ENCODE measurements at regions not wholly inside any gene's neighbourhood (a gene's known extent, or its start where the extent isn't known, plus 50 kb on each side); places are given as distances from the start of the nearest gene placed in this dataset.

DNA sequence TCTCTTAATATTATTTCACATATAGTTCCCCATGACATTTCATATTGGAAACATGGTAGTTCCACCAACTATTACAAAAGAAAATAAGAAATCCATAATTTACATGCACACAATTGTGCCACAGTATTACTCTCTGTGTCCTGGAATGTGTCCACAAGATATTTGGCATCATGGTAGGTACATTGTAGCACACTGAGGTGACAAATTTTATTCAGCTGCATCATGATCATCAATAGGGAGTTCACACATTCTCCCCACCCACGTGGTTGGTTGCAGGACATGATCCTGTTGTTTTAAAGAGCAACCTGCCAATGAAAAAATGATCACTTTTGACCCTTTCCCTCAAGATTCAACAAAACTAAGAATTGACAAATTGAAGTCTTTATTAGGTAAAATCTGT lies 67.1 kb upstream of the HECTD2 start:
- DNase-seq = no peak
- TF ChIP-seq EZH2 (IDR thresholded peaks at IDR 0.05; ENCODE audit: borderline replicate concordance, insufficient read depth, low read depth, low read length, poor library complexity, severe bottlenecking) = no peak
- Histone ChIP-seq H3K4me3 (ENCODE audit: control extremely low read depth in 1 of 5, extremely low read depth in 1 of 5, insufficient read depth in 1 of 5, low read depth in 2 of 5, low read length in 4 of 5) (no peak overlapping the region), H3K27ac (ENCODE audit: low read length in 2 of 2) (no peak overlapping the region), H3K9me3 (ENCODE audit: control extremely low read depth in 1 of 3, control insufficient read depth in 2 of 3, insufficient read depth in 1 of 3, low read length in 2 of 3) (no peaks in the 10 kb centered on the region), H3K79me2 (ENCODE audit: control insufficient read depth, insufficient read depth, low read length) (no peaks in the 10 kb centered on the region), H4K20me1 (ENCODE audit: control insufficient read depth, insufficient read depth, low read length, poor library complexity, severe bottlenecking) (no peaks in the 10 kb centered on the region), H3K9ac (ENCODE audit: low read length) (no peak overlapping the region), H3K4me2 (replicated peaks; ENCODE audit: low read depth, low read length, poor library complexity, severe bottlenecking) (no peak overlapping the region), H3K4me1 (ENCODE audit: control insufficient read depth in 2 of 2, insufficient read depth in 2 of 2, low read length in 2 of 2) (no peaks in the 10 kb centered on the region), H2AFZ (ENCODE audit: insufficient read depth, low read depth, low read length, poor library complexity, severe bottlenecking) (no peak overlapping the region), H3K36me3 (replicated peaks in 1 of 2; ENCODE audit: control extremely low read depth in 1 of 2, control insufficient read depth in 1 of 2, extremely low read depth in 1 of 2, insufficient read depth in 2 of 2, low read length in 1 of 2) (no peaks in the 10 kb centered on the region), H3K27me3 (replicated peaks in 1 of 4; ENCODE audit: control extremely low read depth in 1 of 4, control insufficient read depth in 3 of 4, insufficient read depth in 4 of 4, low read length in 3 of 4) (no peaks in the 10 kb centered on the region)
- 60% methylated on average over 1 of the region's 1 CpG for WGBS (ENCODE audit: insufficient coverage)
- Mint-ChIP-seq H3K4me3 (no peak overlapping the region), H3K9me3 (ENCODE audit: insufficient read depth) (no peaks in the 10 kb centered on the region), H3K4me1 (no peaks in the 10 kb centered on the region), H3K27me3 (no peaks in the 10 kb centered on the region), H3K27ac (no peak overlapping the region)
- ChIA-PET POLR2A (no interaction called here), CTCF (no interaction called here)
- intact Hi-C loops (cut with micrococcal nuclease) = no loop called here
- no peak for ATAC-seq (ENCODE audit: low read depth)

DNA sequence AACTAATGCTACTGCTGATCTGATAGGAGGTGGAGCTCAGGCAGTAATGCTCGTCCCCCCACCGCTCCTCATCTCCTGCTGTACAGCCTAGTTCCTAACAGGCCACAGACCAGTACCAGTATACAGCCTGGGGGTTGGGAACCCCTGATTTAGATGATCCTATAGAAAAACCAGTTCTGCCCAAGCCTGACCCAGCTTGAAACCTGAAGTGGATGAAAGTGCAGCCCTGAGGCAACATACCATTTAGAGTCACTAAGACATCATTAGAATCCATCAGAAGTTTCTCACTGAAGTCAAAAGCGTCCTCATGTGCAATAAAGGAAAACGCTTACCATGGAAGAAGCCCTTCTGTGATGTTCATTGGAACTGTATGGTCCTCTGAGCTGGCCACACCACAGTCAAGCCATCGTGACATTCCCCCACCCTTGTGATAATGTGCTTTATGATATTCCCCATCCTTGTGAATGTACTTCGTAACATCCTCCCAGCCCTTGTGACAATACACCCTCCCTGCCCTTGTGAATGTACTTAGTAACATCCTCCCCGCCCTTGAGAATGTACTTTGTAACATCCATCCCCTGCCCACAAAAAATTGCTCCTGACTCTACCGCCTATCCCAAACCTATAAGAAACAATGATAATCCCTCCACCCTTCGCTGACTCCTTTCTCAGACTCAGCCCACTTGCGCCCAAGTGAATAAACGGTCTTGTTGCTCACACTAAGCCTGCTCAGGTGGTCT lies 65.9 kb upstream of the HECTD2 start:
- Histone ChIP-seq H3K9me3 (ENCODE audit: control extremely low read depth in 1 of 3, control insufficient read depth in 2 of 3, insufficient read depth in 1 of 3, low read length in 2 of 3) (no peaks in the 10 kb centered on the region), H2AFZ (ENCODE audit: insufficient read depth, low read depth, low read length, poor library complexity, severe bottlenecking) (no peak overlapping the region), H3K4me1 (ENCODE audit: control insufficient read depth in 2 of 2, insufficient read depth in 2 of 2, low read length in 2 of 2) (no peaks in the 10 kb centered on the region), H3K27me3 (replicated peaks in 1 of 4; ENCODE audit: control extremely low read depth in 1 of 4, control insufficient read depth in 3 of 4, insufficient read depth in 4 of 4, low read length in 3 of 4) (no peaks in the 10 kb centered on the region), H3K79me2 (ENCODE audit: control insufficient read depth, insufficient read depth, low read length) (no peaks in the 10 kb centered on the region), H4K20me1 (ENCODE audit: control insufficient read depth, insufficient read depth, low read length, poor library complexity, severe bottlenecking) (no peaks in the 10 kb centered on the region), H3K4me2 (replicated peaks; ENCODE audit: low read depth, low read length, poor library complexity, severe bottlenecking) (no peak overlapping the region), H3K36me3 (replicated peaks in 1 of 2; ENCODE audit: control extremely low read depth in 1 of 2, control insufficient read depth in 1 of 2, extremely low read depth in 1 of 2, insufficient read depth in 2 of 2, low read length in 1 of 2) (no peaks in the 10 kb centered on the region), H3K9ac (ENCODE audit: low read length) (no peak overlapping the region), H3K27ac (ENCODE audit: low read length in 2 of 2) (no peak overlapping the region), H3K4me3 (ENCODE audit: control extremely low read depth in 1 of 5, extremely low read depth in 1 of 5, insufficient read depth in 1 of 5, low read depth in 2 of 5, low read length in 4 of 5) (no peak overlapping the region)
- intact Hi-C loops (cut with micrococcal nuclease) = no loop called here
- Mint-ChIP-seq H3K4me3 (no peak overlapping the region), H3K9me3 (ENCODE audit: insufficient read depth) (no peaks in the 10 kb centered on the region), H3K27me3 (no peaks in the 10 kb centered on the region), H3K4me1 (no peaks in the 10 kb centered on the region), H3K27ac (no peak overlapping the region)
- POLR2A ChIA-PET = no interaction called here
- TF ChIP-seq, protein P1, sequence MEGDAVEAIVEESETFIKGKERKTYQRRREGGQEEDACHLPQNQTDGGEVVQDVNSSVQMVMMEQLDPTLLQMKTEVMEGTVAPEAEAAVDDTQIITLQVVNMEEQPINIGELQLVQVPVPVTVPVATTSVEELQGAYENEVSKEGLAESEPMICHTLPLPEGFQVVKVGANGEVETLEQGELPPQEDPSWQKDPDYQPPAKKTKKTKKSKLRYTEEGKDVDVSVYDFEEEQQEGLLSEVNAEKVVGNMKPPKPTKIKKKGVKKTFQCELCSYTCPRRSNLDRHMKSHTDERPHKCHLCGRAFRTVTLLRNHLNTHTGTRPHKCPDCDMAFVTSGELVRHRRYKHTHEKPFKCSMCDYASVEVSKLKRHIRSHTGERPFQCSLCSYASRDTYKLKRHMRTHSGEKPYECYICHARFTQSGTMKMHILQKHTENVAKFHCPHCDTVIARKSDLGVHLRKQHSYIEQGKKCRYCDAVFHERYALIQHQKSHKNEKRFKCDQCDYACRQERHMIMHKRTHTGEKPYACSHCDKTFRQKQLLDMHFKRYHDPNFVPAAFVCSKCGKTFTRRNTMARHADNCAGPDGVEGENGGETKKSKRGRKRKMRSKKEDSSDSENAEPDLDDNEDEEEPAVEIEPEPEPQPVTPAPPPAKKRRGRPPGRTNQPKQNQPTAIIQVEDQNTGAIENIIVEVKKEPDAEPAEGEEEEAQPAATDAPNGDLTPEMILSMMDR (IDR thresholded peaks at IDR 0.05) = no peak
- TF ChIP-seq EZH2 (IDR thresholded peaks at IDR 0.05; ENCODE audit: borderline replicate concordance, insufficient read depth, low read depth, low read length, poor library complexity, severe bottlenecking) = no peak
- CTCF ChIA-PET = no interaction called here
- no peak for DNase-seq
- 92% methylated on average over 7 of the region's 11 CpGs for WGBS (ENCODE audit: insufficient coverage)
- ATAC-seq (ENCODE audit: low read depth) = no peak

Measured in B cell (primary cell).